ENCODE measurements at regions not wholly inside any gene's neighbourhood (a gene's known extent, or its start where the extent isn't known, plus 50 kb on each side); places are given as distances from the start of the nearest gene placed in this dataset.

- DNase-seq (ENCODE audit: low read depth): no peak
These were observed 60.2 kb upstream of the MTNR1B start for GRCh38 chr11:92909214-92909613.

GRCh38 chr11:92911478-92911877, 58.0 kb upstream of the MTNR1B start:
- no peak for DNase-seq (ENCODE audit: low read depth)

- no peak for DNase-seq (ENCODE audit: low read depth)
These were observed 53.9 kb upstream of the MTNR1B start for GRCh38 chr11:92915551-92915950.

DNA sequence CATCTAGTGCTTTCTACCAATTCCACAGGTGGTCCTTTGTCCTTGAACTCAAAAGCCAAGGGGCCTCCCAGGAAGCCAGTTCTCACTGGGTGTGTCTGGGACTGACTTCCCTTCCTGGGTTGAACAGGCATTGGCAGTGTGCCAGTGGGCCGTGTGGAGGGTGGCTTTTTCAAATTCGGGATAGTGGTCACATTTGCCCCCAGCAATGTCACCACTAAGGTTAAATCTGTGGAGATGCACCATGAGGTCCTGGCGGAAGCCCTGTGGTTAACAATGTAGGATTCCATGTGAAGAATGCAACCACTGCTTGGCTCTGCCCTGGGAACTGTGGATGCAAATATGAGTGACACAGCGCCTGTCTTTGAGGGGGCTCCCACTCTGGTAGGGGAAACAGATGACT, 53.2 kb upstream of the MTNR1B start:
- no peak for DNase-seq (ENCODE audit: low read depth)

DNA sequence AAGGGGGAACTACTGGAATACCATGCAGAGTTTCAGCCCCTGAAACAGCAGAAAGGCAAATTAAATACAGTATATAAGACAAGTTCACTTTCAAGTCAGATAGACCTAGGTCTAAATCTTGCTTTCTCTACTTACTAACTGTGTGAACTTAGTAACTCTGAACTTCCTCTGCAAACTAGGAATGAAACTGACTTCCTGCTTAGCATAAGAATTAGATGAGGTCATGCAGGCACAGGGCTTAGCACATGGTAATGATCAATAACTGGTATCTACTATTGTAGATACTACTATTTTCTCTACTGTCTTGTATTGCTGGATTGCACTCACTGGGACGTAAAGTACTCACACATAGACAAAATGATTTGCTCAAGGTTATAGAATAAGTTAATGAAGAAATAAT, 51.5 kb upstream of the MTNR1B start:
- no peak for DNase-seq (ENCODE audit: low read depth)

GRCh38 chr11:92919048-92919447, 50.4 kb upstream of the MTNR1B start:
- no peak for DNase-seq (ENCODE audit: low read depth)

Data from renal cortical epithelial cell (primary cell).